ENCODE measurements at regions not wholly inside any gene's neighbourhood (a gene's known extent, or its start where the extent isn't known, plus 50 kb on each side); places are given as distances from the start of the nearest gene placed in this dataset.

GRCh38 chrX:1002611-1003010 lies 209.8 kb downstream of the CRLF2 start:
- no peak for TF ChIP-seq CTCF (IDR thresholded peaks at IDR 0.05)
- TF ChIP-seq EZH2 (IDR thresholded peaks at IDR 0.05; ENCODE audit: borderline replicate concordance, insufficient read depth, low read depth, low read length, poor library complexity, severe bottlenecking), result no peak
